ENCODE measurements at regions not wholly inside any gene's neighbourhood (a gene's known extent, or its start where the extent isn't known, plus 50 kb on each side); places are given as distances from the start of the nearest gene placed in this dataset.

GRCh38 chr5:74426506-74426905 is 214.0 kb downstream of the ENC1 start:
- DNase-seq (ENCODE audit: low spot score): no peak
- H3K4me3 ChIP-seq: no peak overlapping the region
- no peak for ATAC-seq
- no peaks in the 10 kb centered on the region for H3K4me1 ChIP-seq (ENCODE audit: insufficient read depth)
- no peaks in the 10 kb centered on the region for H3K27me3 ChIP-seq (ENCODE audit: insufficient read depth)
- no peak overlapping the region for H3K4me3 Mint-ChIP-seq
- no peak overlapping the region; the same call in 1 of the 2 replicates for H3K27ac Mint-ChIP-seq
- peaks cover 4% of the 10 kb centered on the region; the same call in 1 of the 2 replicates for H3K9me2 ChIP-seq (ENCODE audit: insufficient read depth)
- no peak overlapping the region for H3K27ac ChIP-seq (ENCODE audit: low read depth)
- no peaks in the 10 kb centered on the region for H3K4me1 Mint-ChIP-seq
- no peaks in the 10 kb centered on the region for H3K36me3 ChIP-seq (ENCODE audit: insufficient read depth)
- H3K4me2 ChIP-seq: no peak overlapping the region
- H3K27me3 Mint-ChIP-seq (ENCODE audit: insufficient read depth, low read depth, poor library complexity): peaks cover 2% of the 10 kb centered on the region
- TF ChIP-seq CREB1 (CRISPR knock-in tag; IDR thresholded peaks at IDR 0.05; ENCODE audit: low read depth) (no peak), ZNF462 (CRISPR knock-in tag; IDR thresholded peaks at IDR 0.05) (no peak), STAT1 (IDR thresholded peaks at IDR 0.05; ENCODE audit: unreplicated experiment) (no peak), POLR2AphosphoS5 (IDR thresholded peaks at IDR 0.05; ENCODE audit: low read depth) (no peak), CTCF (conservative IDR thresholded peaks at IDR 0.05; ENCODE audit: low read depth in 2 of 2) (no peak), JUNB (IDR thresholded peaks at IDR 0.05; ENCODE audit: unreplicated experiment) (no peak), EZH2 (IDR thresholded peaks at IDR 0.05; ENCODE audit: low read depth, unreplicated experiment) (no peak)
- H2AFZ ChIP-seq: no peak overlapping the region
- H3K36me3 Mint-ChIP-seq (ENCODE audit: low read depth): peaks cover 22% of the 10 kb centered on the region
- peaks cover 24% of the 10 kb centered on the region for H3K9me3 Mint-ChIP-seq
- no peaks in the 10 kb centered on the region for H4K20me1 ChIP-seq (replicated peaks; ENCODE audit: insufficient read depth)
- H3K79me2 ChIP-seq (replicated peaks; ENCODE audit: insufficient read depth): no peaks in the 10 kb centered on the region
- H3F3A ChIP-seq (replicated peaks; ENCODE audit: low read depth): no peaks in the 10 kb centered on the region

Measured in GM23338 (cell line).